GM12872 (cell line): ENCODE measurements at regions not wholly inside any gene's neighbourhood (a gene's known extent, or its start where the extent isn't known, plus 50 kb on each side); places are given as distances from the start of the nearest gene placed in this dataset.

Experiments
- TF ChIP-seq, protein P1 (sequence below): IDR thresholded peaks from 3 replicates; pipeline ENCODE4 v1.5.1; 2011; ENCODE audit warnings: low read depth, mild to moderate bottlenecking, low read length, moderate library complexity; ENCODE audit not compliant: insufficient read depth

DNA sequence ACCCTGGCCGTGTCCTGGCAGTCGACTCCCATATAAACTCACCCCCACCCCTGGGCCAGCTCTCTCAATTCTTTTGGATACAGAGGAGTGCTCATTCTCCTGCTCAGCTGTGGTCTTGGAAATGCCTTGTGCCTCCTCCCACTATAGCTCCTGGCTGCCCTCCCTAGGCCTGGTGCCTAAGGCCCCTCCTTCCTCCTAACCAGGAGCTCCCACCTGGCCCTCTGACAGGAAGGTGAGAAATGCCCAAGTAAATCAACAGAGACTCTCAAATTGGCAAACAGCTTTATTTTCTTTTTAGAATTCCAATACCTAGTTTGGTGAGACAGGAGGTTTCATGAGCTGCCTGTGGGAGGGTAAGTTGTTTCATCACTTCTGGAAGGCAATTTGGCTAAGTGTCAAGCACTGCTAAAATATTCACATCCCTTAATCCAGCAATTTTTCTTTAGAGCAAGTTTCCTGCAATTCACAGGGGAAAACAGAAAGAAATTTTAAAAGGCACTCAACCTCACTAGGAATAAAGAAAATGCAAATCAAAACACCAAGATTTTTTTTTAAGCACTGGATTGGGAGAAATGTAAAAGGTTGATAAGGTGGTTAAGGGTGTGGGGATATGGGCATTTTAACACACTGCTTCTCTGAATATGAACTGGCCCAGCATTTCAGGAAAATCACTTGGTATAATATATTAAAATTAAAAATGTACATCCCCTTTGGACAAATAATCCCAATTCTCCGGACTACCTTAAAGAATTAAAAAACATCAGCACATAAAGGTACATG, 209.7 kb upstream of the ARHGAP20 start:
- TF ChIP-seq, protein P1, sequence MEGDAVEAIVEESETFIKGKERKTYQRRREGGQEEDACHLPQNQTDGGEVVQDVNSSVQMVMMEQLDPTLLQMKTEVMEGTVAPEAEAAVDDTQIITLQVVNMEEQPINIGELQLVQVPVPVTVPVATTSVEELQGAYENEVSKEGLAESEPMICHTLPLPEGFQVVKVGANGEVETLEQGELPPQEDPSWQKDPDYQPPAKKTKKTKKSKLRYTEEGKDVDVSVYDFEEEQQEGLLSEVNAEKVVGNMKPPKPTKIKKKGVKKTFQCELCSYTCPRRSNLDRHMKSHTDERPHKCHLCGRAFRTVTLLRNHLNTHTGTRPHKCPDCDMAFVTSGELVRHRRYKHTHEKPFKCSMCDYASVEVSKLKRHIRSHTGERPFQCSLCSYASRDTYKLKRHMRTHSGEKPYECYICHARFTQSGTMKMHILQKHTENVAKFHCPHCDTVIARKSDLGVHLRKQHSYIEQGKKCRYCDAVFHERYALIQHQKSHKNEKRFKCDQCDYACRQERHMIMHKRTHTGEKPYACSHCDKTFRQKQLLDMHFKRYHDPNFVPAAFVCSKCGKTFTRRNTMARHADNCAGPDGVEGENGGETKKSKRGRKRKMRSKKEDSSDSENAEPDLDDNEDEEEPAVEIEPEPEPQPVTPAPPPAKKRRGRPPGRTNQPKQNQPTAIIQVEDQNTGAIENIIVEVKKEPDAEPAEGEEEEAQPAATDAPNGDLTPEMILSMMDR: no peak

DNA sequence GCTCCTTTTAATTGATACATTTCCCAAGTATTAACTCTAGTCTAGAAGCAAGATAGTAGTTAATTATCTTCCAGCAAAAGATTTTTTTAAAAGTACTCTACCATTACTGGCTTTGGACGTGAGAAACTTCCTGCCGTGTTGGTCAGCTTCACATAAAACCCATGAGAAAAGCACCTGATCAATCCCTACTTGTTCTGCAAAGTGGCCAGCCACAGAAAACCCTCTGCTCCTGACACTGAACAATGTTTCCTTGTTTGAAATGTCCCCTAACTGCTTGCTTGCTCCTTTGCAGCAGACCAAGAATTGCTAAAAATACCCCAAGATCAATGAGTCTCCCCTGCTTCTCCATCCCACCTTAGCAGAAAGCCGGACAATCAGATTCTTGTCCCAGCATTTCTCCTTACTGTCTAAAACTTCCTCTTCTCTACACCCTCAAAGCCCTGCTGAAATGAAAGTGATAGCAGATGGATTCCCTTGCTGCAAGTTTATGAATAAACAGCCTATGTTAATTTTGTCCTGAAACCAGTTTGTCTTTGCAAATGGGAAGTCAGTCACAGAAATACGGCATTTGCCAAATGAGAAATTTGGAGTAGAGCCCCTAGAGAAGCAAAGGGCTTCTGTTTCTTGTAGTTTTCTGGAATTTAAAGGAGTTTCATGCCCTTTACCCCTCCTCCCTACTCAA, 207.1 kb upstream of the ARHGAP20 start:
- TF ChIP-seq, protein P1: no peak

DNA sequence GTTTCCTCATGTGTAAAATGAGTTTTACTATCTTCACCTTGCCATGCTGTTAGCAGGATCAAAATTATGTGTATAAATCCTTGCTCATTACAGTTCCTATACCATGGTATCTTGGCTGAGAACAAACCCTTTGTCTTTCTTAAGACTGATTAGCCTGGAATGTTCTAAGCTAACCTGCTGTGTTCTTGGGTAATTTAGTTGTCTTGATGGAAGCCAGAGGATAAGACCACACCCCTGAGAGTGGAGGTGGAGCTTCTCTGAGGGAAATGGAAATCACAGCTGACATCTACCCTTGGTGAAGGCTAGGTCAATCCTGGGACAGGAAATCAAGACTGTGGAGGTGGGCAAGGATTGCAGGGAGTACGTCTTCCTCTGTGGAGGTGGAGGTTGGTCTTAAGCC, 206.1 kb upstream of the ARHGAP20 start:
- TF ChIP-seq, protein P1: no peak

DNA sequence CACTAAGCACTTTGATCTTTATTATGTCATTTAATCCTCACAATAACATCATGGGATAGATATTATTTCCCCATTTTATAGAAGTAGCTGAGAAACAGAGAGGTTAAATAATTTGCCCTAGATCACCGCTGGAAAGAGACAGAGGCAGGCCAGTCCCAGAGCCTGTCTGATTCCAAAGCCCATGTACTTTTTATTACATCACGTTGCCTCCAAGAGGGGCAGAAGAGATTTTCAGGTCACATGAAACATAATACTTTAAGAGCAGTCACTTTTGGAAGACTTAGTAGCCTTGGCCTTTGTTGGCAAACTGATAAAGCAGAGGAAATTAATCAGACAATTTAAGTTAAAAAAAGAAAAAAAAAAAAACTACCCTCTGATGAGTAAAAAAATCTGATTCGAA, 200.2 kb upstream of the ARHGAP20 start:
- TF ChIP-seq, protein P1: no peak

DNA sequence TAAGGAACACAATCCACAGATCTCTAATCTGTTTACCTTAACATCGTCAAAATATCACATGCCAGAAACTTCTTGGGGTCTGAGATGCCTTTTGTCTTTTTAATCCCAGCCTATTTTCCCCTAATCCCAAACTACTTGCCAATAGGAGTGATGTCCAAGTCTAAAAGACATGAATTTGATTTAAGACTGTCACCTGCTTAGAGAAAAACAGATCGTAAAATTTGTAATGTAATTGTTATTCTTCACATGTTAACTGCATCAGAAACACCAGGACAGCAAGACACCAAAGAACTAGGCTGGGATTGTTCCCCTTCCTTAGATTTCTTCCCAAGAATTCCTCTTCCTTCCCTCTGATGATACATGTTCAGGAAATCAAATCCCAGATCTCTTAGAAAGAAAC, 198.1 kb upstream of the ARHGAP20 start:
- TF ChIP-seq, protein P1: no peak

DNA sequence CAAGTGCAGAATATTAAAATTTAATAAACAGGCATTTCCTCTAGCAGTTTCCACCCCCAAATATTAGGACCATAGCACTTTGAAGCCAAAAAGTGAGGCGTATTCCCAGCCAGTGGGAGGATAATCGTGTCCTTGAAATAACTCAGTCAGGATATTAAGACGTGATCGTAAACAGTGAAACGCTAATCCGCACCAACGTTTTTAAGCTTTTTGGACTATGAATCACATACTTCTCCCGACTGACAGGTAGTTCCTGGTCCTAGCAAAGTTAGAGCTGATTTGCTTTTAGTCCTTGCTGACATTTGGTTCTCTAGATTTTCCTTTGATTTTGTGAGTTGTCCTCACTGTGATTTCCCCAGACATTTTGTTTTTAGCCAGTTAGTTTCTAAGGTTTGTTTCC, 197.1 kb upstream of the ARHGAP20 start:
- TF ChIP-seq, protein P1: no peak

DNA sequence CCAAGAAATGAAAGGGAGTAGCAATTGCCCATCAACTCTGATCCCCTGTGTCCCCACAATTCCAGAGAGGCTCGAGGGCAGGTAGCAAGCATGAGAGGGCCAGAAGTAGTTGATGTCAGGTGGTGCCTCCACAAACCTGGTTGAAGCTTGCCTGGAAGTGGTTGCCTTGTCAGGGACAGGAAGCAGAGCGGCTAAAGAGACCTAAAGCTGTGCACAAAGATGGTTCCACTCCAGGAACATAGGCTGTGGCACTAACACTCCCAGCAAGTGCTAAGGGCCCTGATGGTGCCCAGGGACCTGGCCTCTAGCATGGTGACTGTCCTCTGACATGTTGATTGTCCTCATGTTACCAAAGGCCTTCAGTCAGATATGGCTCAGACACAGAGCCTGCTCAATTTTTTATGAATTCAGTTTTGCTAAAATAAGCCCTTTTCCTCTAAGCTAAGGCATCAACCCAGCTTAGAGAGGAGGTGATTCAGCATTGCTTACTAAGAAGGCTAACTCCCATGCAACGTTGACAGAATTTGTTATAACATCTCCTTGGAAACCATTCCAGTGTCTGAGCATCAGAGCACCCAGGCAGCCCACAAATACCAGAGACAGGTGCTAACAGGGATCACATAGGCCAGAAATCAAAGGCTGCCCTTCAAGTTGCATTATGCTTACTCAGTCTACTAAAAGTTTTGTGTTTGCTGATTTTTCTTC, 196.3 kb upstream of the ARHGAP20 start:
- TF ChIP-seq, protein P1: no peak
